ENCODE measurements at regions not wholly inside any gene's neighbourhood (a gene's known extent, or its start where the extent isn't known, plus 50 kb on each side); places are given as distances from the start of the nearest gene placed in this dataset.
A peak's percentile ranks its signal among the peaks of the same experiment; 100 is the strongest.

DNA sequence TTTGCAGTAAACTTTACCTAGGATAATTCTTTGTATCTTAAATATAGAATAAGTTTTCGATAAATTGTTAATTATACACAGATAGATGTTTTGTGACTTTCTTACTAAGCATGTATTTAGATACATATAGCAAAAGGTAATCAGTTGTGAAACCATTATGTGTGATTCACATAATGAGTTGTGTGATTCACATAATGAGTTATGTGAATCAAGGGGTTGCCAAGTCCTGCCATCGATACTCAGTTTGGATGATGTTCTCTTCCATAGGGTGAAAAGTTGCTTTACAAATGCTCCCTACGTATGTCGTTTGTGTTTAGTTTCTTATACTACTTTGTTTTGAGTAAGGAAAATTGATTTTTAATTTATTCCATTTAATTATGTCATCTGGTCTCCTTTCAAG, 682.1 kb downstream of the MECOM start:
- DNase-seq (ENCODE audit: unreplicated experiment), result peak; percentile 66
- no TSS peak for BruUV-seq (replicated peaks)
- CTCF ChIA-PET, result interaction anchor here (0.6 to 1.7 kb wide), 2 partner anchors 29 to 34 kb away, joined by 4 to 6 read pairs; no protein-coding TSS in a partner anchor

DNA sequence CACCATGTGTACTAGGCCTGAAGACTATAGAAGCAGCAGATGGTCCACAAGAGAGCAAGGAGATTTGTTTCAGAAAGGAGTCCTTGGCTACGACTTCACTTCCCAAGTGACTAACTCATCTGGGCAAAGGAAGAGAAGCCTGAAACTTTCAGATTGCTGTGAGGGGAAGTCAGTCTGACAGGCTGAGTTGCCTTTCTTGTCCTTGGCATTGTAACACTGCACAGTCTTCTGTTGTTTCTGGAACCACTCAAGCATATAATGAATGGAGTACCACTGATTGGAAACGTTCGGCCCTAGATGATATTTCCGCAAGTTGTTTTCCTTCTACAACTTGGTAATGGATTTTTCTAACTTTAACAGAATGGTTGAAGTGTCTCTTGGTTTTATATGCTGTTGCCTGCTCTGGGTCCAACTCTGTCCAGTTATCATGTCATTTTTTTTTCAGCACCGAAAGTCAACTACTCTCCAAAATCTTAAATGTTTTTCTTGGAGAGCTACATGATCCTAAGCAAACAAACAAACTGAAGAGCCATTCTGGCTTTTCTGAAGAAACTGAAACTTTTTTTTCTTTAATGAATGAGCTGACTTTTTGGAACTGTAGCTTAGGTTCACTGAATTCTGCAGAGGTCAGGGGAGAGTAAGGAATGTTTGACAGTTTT, 685.7 kb downstream of the MECOM start:
- Mint-ChIP-seq H3K9me3 (ENCODE audit: unreplicated experiment) (no peaks in the 10 kb centered on the region), H3K27me3 (ENCODE audit: insufficient read depth, unreplicated experiment) (no peaks in the 10 kb centered on the region), H3K4me3 (ENCODE audit: unreplicated experiment) (no peak overlapping the region), H3K27ac (ENCODE audit: low read depth, unreplicated experiment) (no peak overlapping the region), H3K36me3 (ENCODE audit: insufficient read depth, unreplicated experiment) (peaks cover 6% of the 10 kb centered on the region), H3K4me1 (ENCODE audit: insufficient read depth, unreplicated experiment) (peaks cover 10% of the 10 kb centered on the region)
- ChIA-PET CTCF (interaction anchor here (0.7 kb wide), 1 partner anchor 427 kb away, joined by 3 read pairs; no protein-coding TSS in a partner anchor), POLR2A (interaction anchor here (1.2 kb wide), 1 partner anchor 42 kb away, joined by 3 read pairs; no protein-coding TSS in a partner anchor)
- BruUV-seq (replicated peaks), result no TSS peak
- intact Hi-C loops (cut with micrococcal nuclease), result no loop called here
- DNase-seq (ENCODE audit: unreplicated experiment), result no peak
- TF ChIP-seq CTCF (IDR thresholded peaks at IDR 0.05; ENCODE audit: unreplicated experiment), result no peak

More for the DNA sequence above, 682.1 kb downstream of the MECOM start:
- TF ChIP-seq CTCF (IDR thresholded peaks at IDR 0.05; ENCODE audit: unreplicated experiment), result no peak
- Mint-ChIP-seq H3K4me1 (ENCODE audit: insufficient read depth, unreplicated experiment) (peaks cover 6% of the 10 kb centered on the region), H3K36me3 (ENCODE audit: insufficient read depth, unreplicated experiment) (no peaks in the 10 kb centered on the region), H3K27me3 (ENCODE audit: insufficient read depth, unreplicated experiment) (no peaks in the 10 kb centered on the region), H3K9me3 (ENCODE audit: unreplicated experiment) (no peaks in the 10 kb centered on the region), H3K4me3 (ENCODE audit: unreplicated experiment) (no peak overlapping the region), H3K27ac (ENCODE audit: low read depth, unreplicated experiment) (no peak overlapping the region)
- POLR2A ChIA-PET, result interaction anchor here (0.6 to 1.1 kb wide), 3 partner anchors 16 to 779 kb away, joined by 3 read pairs; no protein-coding TSS in a partner anchor
- intact Hi-C loops (cut with micrococcal nuclease), result no loop called here

- intact Hi-C loops (cut with micrococcal nuclease), result no loop called here
- Mint-ChIP-seq H3K27me3 (ENCODE audit: insufficient read depth, unreplicated experiment) (no peaks in the 10 kb centered on the region), H3K4me1 (ENCODE audit: insufficient read depth, unreplicated experiment) (peaks cover 10% of the 10 kb centered on the region), H3K36me3 (ENCODE audit: insufficient read depth, unreplicated experiment) (peaks cover 6% of the 10 kb centered on the region), H3K9me3 (ENCODE audit: unreplicated experiment) (no peaks in the 10 kb centered on the region), H3K27ac (ENCODE audit: low read depth, unreplicated experiment) (no peak overlapping the region), H3K4me3 (ENCODE audit: unreplicated experiment) (no peak overlapping the region)
- no TSS peak for BruUV-seq (replicated peaks)
- ChIA-PET CTCF (interaction anchor here (0.7 to 1.5 kb wide), 3 partner anchors 25 to 358 kb away, joined by 3 to 8 read pairs (median 4); no protein-coding TSS in a partner anchor), POLR2A (interaction anchor here (0.7 to 1.2 kb wide), 2 partner anchors 43 to 271 kb away, joined by 3 read pairs; no protein-coding TSS in a partner anchor)
- no peak for TF ChIP-seq CTCF (IDR thresholded peaks at IDR 0.05; ENCODE audit: unreplicated experiment)
- DNase-seq (ENCODE audit: unreplicated experiment), result no peak
Observed at GRCh38 chr3:168976969-168977368, 686.5 kb downstream of the MECOM start.

- ChIA-PET POLR2A (interaction anchor here (1.2 kb wide), 1 partner anchor 10 kb away, joined by 3 read pairs; no protein-coding TSS in a partner anchor), CTCF (interaction anchor here (0.6 to 1.5 kb wide), 3 partner anchors 23 to 522 kb away, joined by 3 to 8 read pairs (median 3); no protein-coding TSS in a partner anchor)
- Mint-ChIP-seq H3K27ac (ENCODE audit: low read depth, unreplicated experiment) (no peak overlapping the region), H3K27me3 (ENCODE audit: insufficient read depth, unreplicated experiment) (no peaks in the 10 kb centered on the region), H3K4me1 (ENCODE audit: insufficient read depth, unreplicated experiment) (peaks cover 10% of the 10 kb centered on the region), H3K9me3 (ENCODE audit: unreplicated experiment) (no peaks in the 10 kb centered on the region), H3K36me3 (ENCODE audit: insufficient read depth, unreplicated experiment) (peaks cover 6% of the 10 kb centered on the region), H3K4me3 (ENCODE audit: unreplicated experiment) (no peak overlapping the region)
- BruUV-seq (replicated peaks), result no TSS peak
- no peak for TF ChIP-seq CTCF (IDR thresholded peaks at IDR 0.05; ENCODE audit: unreplicated experiment)
- intact Hi-C loops (cut with micrococcal nuclease), result no loop called here
- no peak for DNase-seq (ENCODE audit: unreplicated experiment)
Observed at GRCh38 chr3:168975576-168975975, 687.9 kb downstream of the MECOM start.
